NCI-H2196 treated with DMSO at 0.1 percent for 48 hours (cell line): ENCODE measurements at regions not wholly inside any gene's neighbourhood (a gene's known extent, or its start where the extent isn't known, plus 50 kb on each side); places are given as distances from the start of the nearest gene placed in this dataset.

Experiments used
- DNase-seq: peaks from one replicate; lab custom pipeline; 2025; ENCODE audit not compliant: unreplicated experiment; lab: John Stamatoyannopoulos, UW

DNA sequence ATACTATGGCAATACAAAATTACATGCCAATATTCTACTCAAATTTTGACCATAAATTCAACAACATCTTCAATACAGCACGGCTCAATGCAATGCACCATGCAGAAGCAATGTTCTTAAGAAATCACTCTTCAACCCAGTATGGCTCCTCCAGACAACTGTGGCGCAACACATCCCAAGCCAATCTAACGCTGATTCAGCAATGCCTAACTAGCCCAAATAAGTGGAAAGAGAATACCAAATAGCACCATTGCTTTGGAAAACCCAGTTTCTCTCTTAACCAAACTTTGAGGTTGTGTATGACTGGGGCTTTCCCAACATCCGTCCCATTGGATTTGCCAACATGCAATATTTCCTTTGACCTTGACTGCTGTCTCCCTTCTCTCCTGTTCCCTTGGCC is 211.1 kb upstream of the TBX3 start:
- no peak for DNase-seq

DNA sequence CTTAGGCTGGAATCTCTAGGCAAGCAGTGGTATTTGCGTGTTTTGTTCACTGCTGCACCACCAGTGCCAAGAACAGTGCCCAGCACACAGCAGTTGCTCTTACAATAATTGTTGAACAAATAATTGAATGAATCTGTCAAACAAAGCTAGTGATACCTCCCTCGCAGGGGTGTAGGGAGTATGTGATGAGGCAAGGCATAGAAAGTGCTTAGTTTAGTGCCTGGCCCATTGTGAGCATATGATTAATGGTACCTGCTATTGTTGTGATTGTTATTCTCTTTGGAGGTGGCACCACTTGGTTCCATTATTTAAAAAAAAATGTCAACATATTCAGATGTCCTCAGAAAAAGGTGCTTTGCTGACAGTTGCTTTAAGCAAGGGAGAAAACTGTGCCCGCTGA is 210.1 kb upstream of the TBX3 start:
- DNase-seq = no peak

DNA sequence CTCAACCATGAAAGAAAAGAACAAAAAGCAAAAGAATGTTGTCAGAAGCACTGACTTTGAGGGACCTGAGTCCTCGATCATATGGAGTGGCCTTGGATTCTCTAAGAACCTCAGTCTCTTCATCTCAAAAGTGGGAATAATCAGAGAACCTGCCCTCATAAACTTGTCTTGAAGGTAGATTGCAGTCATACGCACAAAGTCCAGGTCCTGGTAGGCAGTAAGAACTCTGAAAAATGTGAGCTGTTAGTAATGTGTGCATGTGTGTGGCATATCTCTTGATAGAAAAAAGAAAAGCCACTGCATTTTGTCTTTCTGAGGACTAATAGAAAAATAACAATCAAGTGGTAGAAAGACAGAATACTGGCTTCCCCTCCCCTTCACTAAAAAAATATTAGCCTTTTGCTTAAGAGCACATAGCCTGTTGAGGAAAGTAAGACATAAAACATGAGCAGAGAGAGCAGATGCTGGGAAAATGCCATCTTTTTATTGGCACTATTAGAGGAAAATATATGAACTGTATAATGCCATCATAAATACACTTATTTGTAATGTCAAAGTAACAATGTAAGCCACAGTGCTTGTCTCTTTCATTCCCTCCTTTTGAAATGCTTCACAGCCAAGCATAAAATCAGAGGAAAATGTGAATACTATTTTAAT is 205.1 kb upstream of the TBX3 start:
- DNase-seq = no peak

DNA sequence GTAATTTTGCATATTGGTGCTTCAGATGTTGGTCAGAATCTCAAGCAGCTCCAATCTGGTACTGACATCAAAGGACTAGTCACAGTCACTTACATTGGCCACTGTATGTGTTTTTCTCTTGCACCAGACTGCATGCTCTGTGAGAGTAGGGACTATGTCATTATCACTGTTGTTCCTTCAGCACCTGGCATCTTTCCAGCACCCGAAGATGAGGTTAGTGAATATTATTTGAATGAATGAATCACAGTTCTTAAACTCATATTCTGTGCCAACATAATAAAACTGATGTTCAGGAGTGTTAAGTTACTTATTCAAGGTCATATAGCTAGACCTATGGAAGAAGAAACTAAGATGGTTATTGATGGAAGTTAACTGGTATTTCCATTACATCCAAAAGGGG is 204.5 kb upstream of the TBX3 start:
- no peak for DNase-seq

DNA sequence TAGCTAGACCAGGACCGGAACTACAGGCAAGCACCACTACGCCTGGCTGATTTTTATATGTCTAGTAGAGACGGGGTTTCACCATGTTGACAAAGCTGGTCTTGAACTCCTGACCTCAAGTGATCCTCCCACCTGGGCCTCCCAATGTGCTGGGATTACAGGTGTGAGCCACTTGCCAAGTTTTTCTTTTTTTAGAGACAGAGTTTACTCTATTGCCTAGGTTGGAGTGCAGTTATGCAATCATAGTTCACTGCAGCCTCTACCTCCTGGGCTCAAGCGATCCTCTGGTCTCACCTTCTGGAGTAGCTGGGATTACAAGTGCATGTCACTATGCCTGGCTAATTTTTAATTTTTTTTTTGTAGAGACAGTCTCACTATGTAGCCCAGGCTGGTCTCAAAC is 201.5 kb upstream of the TBX3 start:
- no peak for DNase-seq

DNA sequence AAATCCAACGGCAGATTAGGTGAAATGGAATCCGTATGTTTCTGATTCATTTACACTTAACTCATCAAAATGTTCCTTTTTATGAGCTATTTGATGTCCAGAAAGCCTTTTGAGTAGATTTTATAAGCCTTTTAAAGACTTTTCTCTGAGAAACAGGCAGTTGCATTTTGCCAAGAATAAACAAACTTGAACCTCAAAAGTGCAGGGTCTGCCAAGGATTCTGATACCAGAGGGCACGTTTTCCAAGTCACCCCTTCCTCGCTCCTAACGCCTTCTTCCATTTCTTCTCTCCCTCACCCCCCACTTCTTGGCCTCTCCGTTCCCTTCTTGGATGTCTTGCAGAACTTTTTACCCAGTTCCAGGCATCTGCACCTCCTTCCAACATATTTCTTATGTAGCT is 200.6 kb upstream of the TBX3 start:
- no peak for DNase-seq

DNA sequence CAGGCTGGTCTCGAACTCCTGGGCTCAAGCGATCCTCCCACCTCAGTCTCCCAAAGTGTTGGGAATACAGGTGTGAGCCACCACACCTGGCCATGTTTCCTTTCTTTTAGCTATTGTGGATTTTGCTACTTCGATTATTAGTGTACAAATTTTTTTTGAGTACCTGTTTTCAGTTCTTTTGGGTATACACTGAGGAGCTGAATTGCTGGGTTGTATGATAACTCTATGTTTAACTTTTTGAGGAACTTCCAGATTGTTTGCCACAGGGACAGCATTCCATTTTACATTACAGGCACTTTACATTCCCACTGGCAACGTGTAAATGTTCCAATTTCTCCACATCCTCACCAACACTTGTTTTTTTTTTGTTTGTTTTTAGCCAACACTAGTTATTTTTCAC is 198.1 kb upstream of the TBX3 start:
- no peak for DNase-seq

DNA sequence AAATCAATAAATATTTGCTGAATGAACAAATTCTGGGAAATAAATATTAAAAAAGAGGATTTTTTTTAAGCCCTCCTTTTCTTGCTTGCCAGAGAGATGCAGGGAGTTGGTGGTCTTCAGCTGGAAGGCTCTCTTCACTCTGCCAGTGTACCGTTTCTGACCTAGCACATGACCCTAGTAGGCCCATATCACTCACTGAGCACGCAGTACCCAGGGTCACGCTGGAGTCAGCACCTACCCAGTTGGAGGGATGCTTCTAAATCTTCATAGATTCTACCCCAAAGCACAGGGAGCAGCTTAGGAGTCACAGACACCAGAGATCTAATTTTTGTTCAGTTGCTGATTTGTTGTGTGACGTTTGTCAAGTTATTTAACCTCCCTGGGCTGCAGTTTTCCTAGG is 195.4 kb upstream of the TBX3 start:
- DNase-seq = no peak

DNA sequence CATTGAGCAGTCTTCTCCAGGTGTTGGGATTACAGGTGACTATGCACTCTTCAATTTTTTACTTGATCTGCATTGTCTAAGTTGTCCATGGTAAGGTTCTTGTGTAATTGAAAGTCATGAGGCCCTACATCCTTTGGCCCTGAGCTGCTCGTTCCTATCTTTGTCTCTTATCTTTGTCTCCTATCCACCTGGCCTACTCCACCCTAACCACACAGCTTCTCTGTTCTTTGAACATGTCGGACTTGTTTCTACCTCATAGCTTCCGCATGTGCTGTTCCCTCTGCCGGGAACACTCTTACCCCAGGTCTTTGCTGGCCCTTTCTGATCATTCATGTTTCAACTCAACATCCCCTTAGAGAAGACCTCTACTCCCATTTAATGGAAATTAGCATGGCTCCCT is 194.8 kb upstream of the TBX3 start:
- DNase-seq = no peak

DNA sequence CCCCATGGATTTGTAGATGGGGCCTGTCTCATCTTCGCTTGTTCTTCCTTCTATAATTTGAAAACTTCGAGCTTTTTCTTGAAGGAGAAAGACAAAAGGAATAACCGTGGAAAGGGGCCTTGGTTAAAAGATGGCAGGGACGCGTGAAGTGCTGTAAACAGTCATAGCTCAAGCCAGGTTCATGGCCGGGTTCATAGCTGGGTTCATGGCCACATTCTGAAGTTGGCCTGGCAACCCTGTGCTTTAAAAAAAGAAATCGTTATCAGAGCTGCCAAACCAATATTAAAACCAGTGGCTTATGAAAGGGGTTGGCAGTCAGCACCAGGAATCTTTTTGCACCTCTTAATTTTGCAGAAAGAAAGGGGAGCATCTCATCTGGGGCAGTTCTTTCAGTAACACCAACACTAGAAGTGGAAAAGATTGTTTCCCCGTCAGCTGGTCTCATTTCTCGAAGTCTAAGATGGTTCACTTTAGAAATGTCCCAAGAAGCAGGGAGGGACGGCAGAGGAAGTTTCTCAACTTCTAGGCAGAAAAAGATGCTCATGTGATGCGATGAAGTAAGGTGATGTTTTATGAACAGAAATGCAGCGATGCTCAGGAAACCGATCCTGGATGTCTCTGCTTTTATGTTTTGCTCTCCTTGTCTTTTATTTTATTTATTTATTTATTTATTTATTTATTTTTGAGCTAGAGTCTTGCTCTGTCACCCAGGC is 193.1 kb upstream of the TBX3 start:
- no peak for DNase-seq

DNA sequence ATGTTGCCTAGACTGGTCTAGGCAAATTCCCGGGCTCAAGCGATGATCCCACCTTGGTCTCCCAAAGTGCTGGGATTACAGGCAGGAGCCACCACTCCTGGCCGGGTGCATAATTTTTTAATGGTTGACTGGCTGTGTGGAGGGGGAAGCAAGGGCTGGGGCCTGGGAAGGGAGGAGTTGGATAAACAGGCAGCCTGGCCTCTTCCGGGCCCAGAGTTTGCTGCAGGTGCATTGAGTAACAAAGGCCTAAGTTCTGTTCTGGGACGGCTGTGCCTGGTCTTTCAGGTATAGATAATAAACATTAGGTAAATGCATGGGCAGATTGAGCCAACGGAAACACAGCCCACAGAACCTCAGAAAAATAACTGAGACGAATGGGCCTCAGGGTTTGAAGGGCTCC is 191.3 kb upstream of the TBX3 start:
- DNase-seq = no peak

DNA sequence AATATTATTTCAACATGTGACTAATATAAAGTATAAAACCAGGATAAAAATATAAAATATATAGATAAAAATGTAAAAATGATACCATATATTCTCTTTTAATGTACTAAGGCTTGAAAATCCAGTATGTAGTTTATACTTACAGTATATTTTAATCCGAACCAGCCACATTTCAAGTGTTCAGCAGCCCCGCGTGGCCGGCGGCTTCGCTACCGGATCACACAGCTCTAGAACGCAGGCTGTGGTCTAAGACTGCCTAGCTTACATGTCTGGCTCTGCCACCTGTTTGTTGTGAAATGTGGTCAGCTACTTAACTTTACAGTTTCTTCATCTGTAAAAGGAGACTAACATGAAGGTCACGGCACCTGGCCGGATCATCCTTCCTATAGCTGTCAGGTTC is 189.7 kb upstream of the TBX3 start:
- no peak for DNase-seq

DNA sequence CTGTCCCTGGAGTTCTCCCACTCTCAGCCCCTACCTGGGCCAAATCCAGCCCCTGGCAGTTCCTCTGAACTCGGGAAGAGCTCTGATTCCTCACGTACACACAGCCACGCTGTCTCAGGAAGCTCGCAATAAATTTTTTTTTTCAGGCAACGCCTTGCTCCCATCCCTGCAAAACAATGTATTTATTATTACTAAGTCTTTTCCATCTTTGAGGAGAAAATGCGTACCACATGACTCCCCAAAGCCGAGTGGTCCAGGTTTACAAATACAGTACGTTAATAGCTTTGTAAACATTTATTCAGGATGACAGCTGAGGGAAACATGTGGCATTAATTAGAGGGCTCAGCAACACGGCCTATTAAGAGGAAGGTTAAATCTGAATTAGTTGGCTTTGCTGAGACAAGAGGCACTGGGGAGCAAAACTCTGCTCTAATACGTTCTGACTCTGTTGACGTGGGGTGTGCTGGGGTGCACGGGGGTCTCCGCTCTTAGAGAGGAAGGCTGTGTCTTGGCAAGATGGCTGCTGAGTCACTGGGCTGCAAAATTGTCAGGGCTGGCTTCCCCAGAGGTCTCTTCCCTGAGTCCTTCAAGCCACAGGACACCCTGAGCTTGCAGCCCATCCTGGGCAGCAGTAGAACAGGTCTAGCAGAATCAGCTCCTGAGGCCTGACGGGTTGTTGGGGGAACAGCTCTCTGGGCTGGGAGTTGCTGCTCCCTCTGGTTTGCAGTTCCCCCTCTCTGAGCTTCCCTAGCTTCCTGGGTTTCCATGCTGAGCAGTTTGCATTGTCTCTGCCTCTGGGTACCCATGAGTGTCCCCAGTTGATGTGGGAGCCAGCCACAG is 185.2 kb upstream of the TBX3 start:
- DNase-seq = no peak

DNA sequence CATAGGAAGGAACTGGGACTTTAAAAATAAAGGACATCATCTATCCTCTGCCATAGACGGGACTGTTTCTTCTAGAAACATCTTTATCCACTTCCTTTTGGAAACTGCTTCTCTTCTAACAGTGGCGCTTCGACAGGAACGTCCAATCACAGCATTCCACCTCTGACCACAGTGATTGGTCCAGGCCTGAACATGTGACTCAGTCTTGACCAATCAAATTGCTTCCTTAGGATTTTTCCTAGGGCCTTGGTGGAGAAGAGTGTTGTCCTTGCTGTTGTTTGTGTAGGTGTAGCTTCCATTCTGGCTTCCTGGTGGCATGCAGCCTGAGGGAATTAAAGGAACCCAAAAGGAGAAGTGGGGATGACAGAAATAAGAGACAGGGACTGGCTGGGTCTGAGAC is 182.4 kb upstream of the TBX3 start:
- DNase-seq = no peak

DNA sequence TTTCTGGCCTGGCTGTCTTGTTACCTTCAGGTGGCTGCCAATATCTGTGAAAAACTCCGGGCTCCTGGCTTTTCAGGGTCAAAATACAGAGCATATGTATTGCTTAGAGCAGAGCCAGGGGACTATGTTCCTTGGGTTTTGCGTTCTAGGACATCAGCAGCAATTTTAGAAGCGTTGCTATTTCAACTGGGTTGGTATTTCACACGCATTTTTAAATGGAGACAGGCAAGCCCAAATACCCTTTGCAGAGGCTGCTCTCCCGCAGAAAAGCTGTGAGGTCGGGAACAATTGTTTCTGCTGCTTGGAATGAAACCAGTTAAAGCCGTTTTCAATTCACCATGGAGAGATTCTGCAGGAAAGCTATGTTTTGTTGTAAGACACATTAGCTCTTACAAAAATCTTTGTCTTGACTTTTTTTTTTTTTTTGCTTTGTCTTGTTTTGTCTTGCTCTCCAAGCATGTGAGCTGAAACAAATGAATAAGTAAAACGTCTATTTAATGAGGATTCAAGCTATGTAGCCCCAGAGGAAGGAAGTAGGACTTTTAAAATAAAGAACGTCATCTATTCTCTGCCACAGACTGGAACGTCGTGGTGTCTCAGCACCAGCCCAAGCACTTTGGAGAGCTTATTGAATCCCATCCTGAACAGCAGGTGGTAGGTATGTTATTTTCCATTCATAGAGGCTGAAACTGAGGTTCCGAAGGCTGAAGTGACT is 181.0 kb upstream of the TBX3 start:
- DNase-seq = no peak

DNA sequence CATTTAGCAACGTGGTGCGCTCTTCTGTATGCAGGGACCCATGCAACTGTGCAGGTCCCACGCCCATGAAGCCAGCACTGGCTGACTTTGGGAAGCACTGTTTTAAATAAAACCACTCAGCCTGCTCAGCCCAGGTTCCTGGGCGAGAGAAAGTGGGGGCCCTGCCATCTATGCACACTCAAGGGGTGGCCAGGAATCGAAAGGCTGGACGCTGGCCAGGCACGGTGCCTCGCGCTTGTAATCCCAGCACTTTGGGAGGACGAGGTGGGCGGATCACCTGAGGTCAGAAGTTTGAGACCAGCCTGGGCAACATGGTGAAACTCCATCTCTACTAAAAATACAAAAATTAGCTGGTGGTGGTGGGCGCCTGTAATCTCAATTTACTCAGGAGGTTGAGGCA is 179.9 kb upstream of the TBX3 start:
- no peak for DNase-seq

DNA sequence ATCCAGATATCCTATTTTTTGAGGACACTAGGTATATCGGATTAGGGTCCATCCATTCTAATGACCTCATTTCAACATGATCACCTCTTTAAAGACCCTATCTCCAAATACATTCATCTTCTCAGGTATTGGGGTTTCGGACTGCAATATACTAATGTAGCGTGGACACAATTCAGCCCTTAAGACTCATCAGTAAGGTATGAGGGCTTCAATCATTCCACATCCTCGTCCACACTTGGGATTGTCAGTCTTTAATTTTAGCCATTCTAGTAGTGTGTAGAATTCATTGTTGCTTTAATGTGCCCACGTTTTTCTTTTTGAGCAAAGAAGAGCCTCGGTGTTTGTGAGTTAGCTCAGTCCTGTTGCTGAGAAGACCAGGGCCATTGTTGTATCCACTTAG is 177.0 kb upstream of the TBX3 start:
- no peak for DNase-seq

DNA sequence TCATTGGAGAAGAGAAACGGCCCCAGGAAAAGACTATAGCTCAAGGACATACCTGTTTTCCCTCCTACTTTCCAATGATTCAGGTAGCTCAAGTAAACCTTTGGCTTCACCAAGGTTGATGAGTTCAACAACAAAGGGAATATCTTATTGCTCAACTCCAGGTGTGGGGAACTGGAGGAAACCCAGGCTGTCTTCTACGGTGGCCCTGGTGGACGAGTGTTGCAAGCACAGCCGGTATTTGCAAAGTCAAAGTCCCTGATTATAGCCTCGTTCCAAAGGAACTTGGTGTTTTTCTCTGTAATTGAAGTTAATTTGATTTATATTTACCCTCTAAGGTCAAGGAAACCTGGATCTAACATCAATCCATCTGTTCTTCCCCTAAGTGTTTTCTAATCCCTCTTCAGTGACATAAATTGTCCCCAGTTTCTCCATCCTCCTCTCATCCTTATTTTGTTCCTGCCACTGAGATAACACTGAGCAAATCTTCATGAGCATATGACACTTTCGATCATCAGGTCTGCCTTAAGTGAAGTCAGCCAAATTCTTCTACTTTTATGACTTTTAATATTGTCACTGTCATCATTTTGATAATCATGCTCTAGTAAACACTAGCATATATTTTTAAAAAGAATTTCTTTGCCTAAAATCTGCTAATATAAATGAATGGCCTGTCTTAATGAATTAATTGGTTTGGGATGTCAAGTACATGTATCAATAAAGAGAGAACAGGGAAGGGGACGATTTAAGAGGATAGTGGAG is 174.6 kb upstream of the TBX3 start:
- DNase-seq = no peak

DNA sequence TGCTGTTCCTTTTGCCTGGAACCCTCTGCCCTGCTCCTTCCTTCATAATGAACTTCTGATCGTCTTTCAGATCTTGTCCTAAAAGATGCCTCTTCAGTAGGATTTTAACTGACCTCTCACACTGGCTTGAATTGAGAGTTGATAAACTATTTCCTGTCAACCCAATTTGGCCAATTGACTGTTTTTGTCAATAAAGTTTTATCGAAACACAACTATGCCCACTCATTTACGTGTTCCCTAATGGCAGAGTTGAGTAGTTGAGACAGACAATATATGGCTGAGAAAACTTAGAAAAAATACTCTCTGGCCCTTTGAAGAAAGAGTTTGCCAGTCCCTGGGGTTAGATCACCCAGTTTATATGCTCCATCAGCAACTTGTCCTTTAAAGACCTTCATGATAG is 171.7 kb upstream of the TBX3 start:
- DNase-seq = no peak

DNA sequence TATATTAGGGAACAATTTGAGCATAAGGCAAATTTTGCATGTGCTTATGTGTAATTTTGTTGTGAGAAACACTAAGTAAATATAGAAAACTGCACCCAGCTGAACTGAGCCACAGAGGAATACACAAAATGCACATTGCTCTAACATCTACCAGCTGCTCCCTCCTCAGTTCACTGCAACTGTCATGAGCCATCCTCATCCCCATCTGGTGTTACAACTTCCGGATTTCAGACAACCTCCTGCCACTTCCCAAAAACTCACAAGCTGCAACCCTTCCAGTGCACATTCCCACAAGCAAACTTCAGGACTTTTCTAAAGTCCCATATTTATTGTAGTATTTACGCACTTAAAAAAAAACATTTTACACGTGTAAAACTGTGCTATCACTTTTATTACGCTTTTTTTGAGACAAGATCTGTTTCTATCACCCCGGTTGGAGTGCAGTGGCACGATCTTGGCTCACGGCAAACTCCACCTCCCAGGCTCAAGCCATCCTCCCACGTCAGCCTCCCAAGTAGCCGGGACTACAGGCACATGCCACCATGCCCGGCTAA is 169.1 kb upstream of the TBX3 start:
- no peak for DNase-seq

DNA sequence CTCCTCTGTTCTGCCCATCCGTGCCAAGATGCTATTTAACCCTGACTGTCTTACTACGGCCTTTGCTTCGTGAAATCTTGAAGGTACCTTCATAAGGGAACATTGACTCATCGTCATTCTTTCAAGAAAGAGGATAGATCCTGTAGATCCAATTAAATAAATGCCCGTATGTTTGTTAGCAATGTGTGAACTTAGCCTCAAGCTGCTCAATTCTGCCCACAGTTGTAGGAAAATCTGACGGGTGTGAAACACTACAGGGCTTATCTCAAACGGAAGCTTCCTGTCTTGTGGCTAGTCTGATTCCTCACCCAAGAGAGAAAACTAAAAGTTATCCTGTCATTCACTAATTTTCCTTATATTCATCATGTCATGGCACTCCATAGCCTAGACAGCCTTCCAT is 168.0 kb upstream of the TBX3 start:
- no peak for DNase-seq
